HG03558 (cell line): ENCODE measurements at regions not wholly inside any gene's neighbourhood (a gene's known extent, or its start where the extent isn't known, plus 50 kb on each side); places are given as distances from the start of the nearest gene placed in this dataset.

ENCODE experiments used
- ATAC-seq: cut with Tn5 transposase; IDR thresholded peaks from one replicate; pipeline ENCODE4 v1.9.1; 2021; ENCODE audit warnings: moderate number of reproducible peaks; ENCODE audit not compliant: unreplicated experiment; ENCODE audit errors: extremely low read depth

- no peak for ATAC-seq
These were observed 425.2 kb downstream of the GALC start for GRCh38 chr14:87567618-87568295.

- no peak for ATAC-seq
These were observed 426.0 kb downstream of the GALC start for GRCh38 chr14:87566991-87567390.

- no peak for ATAC-seq
These were observed 445.4 kb downstream of the GALC start for GRCh38 chr14:87547536-87547935.

- no peak for ATAC-seq
These were observed 450.7 kb downstream of the GALC start for GRCh38 chr14:87542288-87542687.

GRCh38 chr14:87540339-87540738 is 452.6 kb downstream of the GALC start:
- no peak for ATAC-seq

- ATAC-seq: no peak
These were observed 463.9 kb downstream of the GALC start for GRCh38 chr14:87529081-87529480.

GRCh38 chr14:87526731-87527130 is 466.3 kb downstream of the GALC start:
- ATAC-seq: no peak

- ATAC-seq: no peak
These were observed 469.0 kb downstream of the GALC start for GRCh38 chr14:87524011-87524410.

GRCh38 chr14:87522575-87522974 is 470.4 kb downstream of the GALC start:
- ATAC-seq: no peak

GRCh38 chr14:87508333-87508732 is 484.6 kb downstream of the GALC start:
- ATAC-seq: no peak

GRCh38 chr14:87503711-87504110 is 489.3 kb downstream of the GALC start:
- no peak for ATAC-seq

- no peak for ATAC-seq
These were observed 495.7 kb downstream of the GALC start for GRCh38 chr14:87497301-87497700.

GRCh38 chr14:87494010-87494409 is 499.0 kb downstream of the GALC start:
- ATAC-seq: no peak

- ATAC-seq: no peak
These were observed 500.4 kb downstream of the GALC start for GRCh38 chr14:87492561-87492960.

- no peak for ATAC-seq
These were observed 501.2 kb downstream of the GALC start for GRCh38 chr14:87491816-87492215.

GRCh38 chr14:87489196-87489819 is 503.7 kb downstream of the GALC start:
- no peak for ATAC-seq

- ATAC-seq: no peak
These were observed 509.4 kb downstream of the GALC start for GRCh38 chr14:87483271-87484260.

GRCh38 chr14:87468531-87468930 is 524.5 kb downstream of the GALC start:
- no peak for ATAC-seq

GRCh38 chr14:87467578-87467977 is 525.4 kb downstream of the GALC start:
- no peak for ATAC-seq

- no peak for ATAC-seq
These were observed 527.2 kb downstream of the GALC start for GRCh38 chr14:87465770-87466169.

- ATAC-seq: no peak
These were observed 531.3 kb downstream of the GALC start for GRCh38 chr14:87461704-87462103.
